Endodermal cell (in vitro differentiated cells): ENCODE measurements at regions not wholly inside any gene's neighbourhood (a gene's known extent, or its start where the extent isn't known, plus 50 kb on each side); places are given as distances from the start of the nearest gene placed in this dataset.
A peak's percentile ranks its signal among the peaks of the same experiment; 100 is the strongest.

Experiments
- DNase-seq: peaks from one replicate; pipeline ENCODE4 v3.0.0-alpha.2; 2017
- H3K27ac ChIP-seq: 2 replicates; pipeline ENCODE4 v1.5.1; 2013; ENCODE audit warnings: mild to moderate bottlenecking, low read depth, low read length, moderate library complexity
- H3K27me3 ChIP-seq: 2 replicates; pipeline ENCODE4 v1.6.1; 2013; ENCODE audit warnings: mild to moderate bottlenecking, low read length, moderate library complexity; ENCODE audit not compliant: insufficient read depth, control insufficient read depth, poor library complexity, severe bottlenecking
- H3K36me3 ChIP-seq: 2 replicates; pipeline ENCODE4 v1.7.0; 2013; ENCODE audit warnings: mild to moderate bottlenecking, low read length, moderate library complexity; ENCODE audit not compliant: control insufficient read depth, insufficient read depth
- H3K4me1 ChIP-seq: one replicate; pipeline ENCODE4 v1.7.0; 2013; ENCODE audit warnings: low read length; ENCODE audit not compliant: control insufficient read depth, insufficient read depth
- H3K4me3 ChIP-seq: 2 replicates; pipeline ENCODE4 v1.5.1; 2013; ENCODE audit warnings: mild to moderate bottlenecking, low read length, moderate library complexity
- H3K9ac ChIP-seq: 2 replicates; pipeline ENCODE4 v1.6.1; 2013; ENCODE audit warnings: mild to moderate bottlenecking, low read length, moderate library complexity; ENCODE audit not compliant: poor library complexity, severe bottlenecking; ENCODE audit errors: extremely low read depth
- H3K9me3 ChIP-seq: 2 replicates; pipeline ENCODE4 v1.6.1; 2013; ENCODE audit warnings: mild to moderate bottlenecking, low read length, moderate library complexity; ENCODE audit not compliant: control insufficient read depth
- H3K27ac Mint-ChIP-seq: 2 replicates; pipeline ENCODE4 v1.8.0; 2020; ENCODE audit warnings: mixed read lengths
- H3K27me3 Mint-ChIP-seq: 2 replicates; pipeline ENCODE4 v1.8.0; 2021; ENCODE audit warnings: mild to moderate bottlenecking, mixed read lengths; ENCODE audit not compliant: insufficient read depth
- H3K36me3 Mint-ChIP-seq: 2 replicates; pipeline ENCODE4 v1.8.0; 2020; ENCODE audit warnings: low read depth, mixed read lengths
- H3K4me1 Mint-ChIP-seq: 2 replicates; pipeline ENCODE4 v1.8.0; 2020; ENCODE audit warnings: mixed read lengths
- H3K4me3 Mint-ChIP-seq: 2 replicates; pipeline ENCODE4 v1.8.0; 2020; ENCODE audit warnings: mild to moderate bottlenecking, moderate library complexity, mixed read lengths
- H3K9me3 Mint-ChIP-seq: 2 replicates; pipeline ENCODE4 v1.8.0; 2020; ENCODE audit warnings: mild to moderate bottlenecking, mixed read lengths
- WGBS, 2 experiments: methylation state at CpG; one replicate each; pipeline versions ENCODE4 v1.1.5 to v1.1.7; 2013; ENCODE audit warnings: missing lambda C conversion rate in 2 of 2, mixed read lengths in 1 of 2; ENCODE audit not compliant: insufficient coverage in 1 of 2, insufficient read length in 1 of 2; 5-methylcytosine and 5-hydroxymethylcytosine counted together
- TF ChIP-seq, protein P1 (sequence below): fragments of 200-600 bp; sonication (generic); conservative IDR thresholded peaks from 2 replicates; pipeline ENCODE4 v1.5.0; 2021; ENCODE audit warnings: antibody characterized with exemption, mild to moderate bottlenecking

DNA sequence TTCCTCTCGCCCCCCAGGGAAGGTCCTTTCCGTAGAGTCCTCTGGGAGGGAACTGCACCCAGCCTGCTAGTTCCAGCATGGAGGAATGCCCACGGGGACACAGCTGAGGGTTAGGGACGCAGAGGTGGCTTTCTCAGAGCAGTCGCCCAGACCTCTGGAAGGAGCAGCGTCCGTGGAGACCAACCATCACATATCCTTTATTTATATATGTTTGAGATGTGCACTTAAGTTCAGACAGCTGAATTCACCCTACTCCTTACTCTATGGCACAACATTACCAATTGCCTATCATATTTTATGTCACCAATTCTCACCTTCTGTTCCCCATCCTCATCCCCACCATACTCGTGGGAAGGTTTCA is 305.6 kb upstream of the DIO3 start:
- Mint-ChIP-seq H3K36me3 (no peaks in the 10 kb centered on the region), H3K4me3 (no peak overlapping the region), H3K27me3 (peaks cover 3% of the 10 kb centered on the region), H3K4me1 (peaks cover 35% of the 10 kb centered on the region), H3K27ac (no peak overlapping the region), H3K9me3 (no peaks in the 10 kb centered on the region)
- H3K27ac ChIP-seq: no peak overlapping the region
- H3K4me3 ChIP-seq: no peak overlapping the region
- WGBS, 2 experiments: 96% methylated on average over 4 of the region's 8 CpGs; no CpG with 5 or more reads in 1 of the 2 experiments
- H3K27me3 ChIP-seq: no peaks in the 10 kb centered on the region
- no peak overlapping the region for H3K9ac ChIP-seq
- H3K9me3 ChIP-seq: peaks cover 10% of the 10 kb centered on the region
- TF ChIP-seq, protein P1, sequence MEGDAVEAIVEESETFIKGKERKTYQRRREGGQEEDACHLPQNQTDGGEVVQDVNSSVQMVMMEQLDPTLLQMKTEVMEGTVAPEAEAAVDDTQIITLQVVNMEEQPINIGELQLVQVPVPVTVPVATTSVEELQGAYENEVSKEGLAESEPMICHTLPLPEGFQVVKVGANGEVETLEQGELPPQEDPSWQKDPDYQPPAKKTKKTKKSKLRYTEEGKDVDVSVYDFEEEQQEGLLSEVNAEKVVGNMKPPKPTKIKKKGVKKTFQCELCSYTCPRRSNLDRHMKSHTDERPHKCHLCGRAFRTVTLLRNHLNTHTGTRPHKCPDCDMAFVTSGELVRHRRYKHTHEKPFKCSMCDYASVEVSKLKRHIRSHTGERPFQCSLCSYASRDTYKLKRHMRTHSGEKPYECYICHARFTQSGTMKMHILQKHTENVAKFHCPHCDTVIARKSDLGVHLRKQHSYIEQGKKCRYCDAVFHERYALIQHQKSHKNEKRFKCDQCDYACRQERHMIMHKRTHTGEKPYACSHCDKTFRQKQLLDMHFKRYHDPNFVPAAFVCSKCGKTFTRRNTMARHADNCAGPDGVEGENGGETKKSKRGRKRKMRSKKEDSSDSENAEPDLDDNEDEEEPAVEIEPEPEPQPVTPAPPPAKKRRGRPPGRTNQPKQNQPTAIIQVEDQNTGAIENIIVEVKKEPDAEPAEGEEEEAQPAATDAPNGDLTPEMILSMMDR: no peak
- DNase-seq: peak; percentile 27
- H3K36me3 ChIP-seq: no peaks in the 10 kb centered on the region
- peaks cover 15% of the 10 kb centered on the region for H3K4me1 ChIP-seq

- Histone ChIP-seq H3K27me3 (no peaks in the 10 kb centered on the region), H3K9ac (no peak overlapping the region), H3K4me3 (peak overlapping the region; percentile 36), H3K27ac (no peak overlapping the region), H3K9me3 (peaks cover 10% of the 10 kb centered on the region), H3K36me3 (no peaks in the 10 kb centered on the region), H3K4me1 (peaks cover 15% of the 10 kb centered on the region)
- peaks cover under 1% of the 10 kb centered on the region for H3K9me3 Mint-ChIP-seq
- H3K36me3 Mint-ChIP-seq: no peaks in the 10 kb centered on the region
- H3K27me3 Mint-ChIP-seq: peaks cover 3% of the 10 kb centered on the region
- WGBS, 2 experiments: 68 to 87% methylated on average over 3 to 5 of the region's 5 CpGs
- H3K4me1 Mint-ChIP-seq: peaks cover 35% of the 10 kb centered on the region
- no peak overlapping the region for H3K27ac Mint-ChIP-seq
- no peak overlapping the region for H3K4me3 Mint-ChIP-seq
- TF ChIP-seq, protein P1: no peak
- DNase-seq: no peak
Observed at GRCh38 chr14:101256266-101256665, 305.0 kb upstream of the DIO3 start.

DNA sequence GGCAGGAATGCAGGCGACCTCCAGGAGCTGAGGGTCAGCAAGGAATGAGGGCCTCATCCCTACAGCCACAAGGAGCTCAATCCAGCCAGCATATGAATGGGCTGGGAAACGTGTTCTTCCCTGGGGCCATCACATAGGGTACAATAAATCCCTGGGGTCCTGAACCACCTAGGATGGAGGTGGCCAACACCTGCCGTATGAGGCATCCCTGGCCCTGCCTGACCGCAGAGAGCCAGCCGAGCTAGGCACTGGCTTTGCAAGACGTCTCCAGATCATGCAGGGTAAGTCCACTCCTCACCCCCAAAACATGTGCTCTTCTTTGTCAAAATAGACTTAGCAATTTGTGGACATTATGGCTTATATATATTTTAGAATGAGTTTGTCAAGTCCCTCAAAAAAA is 303.7 kb upstream of the DIO3 start:
- Mint-ChIP-seq H3K9me3 (peaks cover 13% of the 10 kb centered on the region), H3K36me3 (no peaks in the 10 kb centered on the region), H3K27me3 (no peaks in the 10 kb centered on the region), H3K4me1 (peaks cover 33% of the 10 kb centered on the region), H3K27ac (no peak overlapping the region), H3K4me3 (no peak overlapping the region)
- Histone ChIP-seq H3K9me3 (peaks cover 22% of the 10 kb centered on the region), H3K27me3 (no peaks in the 10 kb centered on the region), H3K27ac (no peak overlapping the region), H3K36me3 (no peaks in the 10 kb centered on the region), H3K9ac (no peak overlapping the region), H3K4me3 (no peak overlapping the region), H3K4me1 (peaks cover 15% of the 10 kb centered on the region)
- DNase-seq: no peak
- WGBS, 2 experiments: 94 to 100% methylated on average over 3 to 6 of the region's 6 CpGs
- TF ChIP-seq, protein P1: no peak
